Thymus (tissue), 11 donors: ENCODE measurements at regions not wholly inside any gene's neighbourhood (a gene's known extent, or its start where the extent isn't known, plus 50 kb on each side); places are given as distances from the start of the nearest gene placed in this dataset.

ENCODE experiments used
- DNase-seq, 9 donors: peaks; one replicate each; pipeline ENCODE4 v3.0.0-alpha.2; 2013; ENCODE audit warnings: low spot score in 9 of 9, low read depth in 6 of 9, missing footprints in 1 of 9
- H3K27ac ChIP-seq, 2 donors: one replicate each; pipeline ENCODE4 v1.5.1; 2013; ENCODE audit warnings: control low read depth in 1 of 2, low read depth in 1 of 2, low read length in 1 of 2, mild to moderate bottlenecking in 1 of 2, moderate library complexity in 1 of 2
- H3K27me3 ChIP-seq, 2 donors: one replicate each; pipeline ENCODE4 v1.5.1; 2013; ENCODE audit warnings: low read length in 1 of 2; ENCODE audit not compliant: control insufficient read depth in 2 of 2, insufficient read depth in 1 of 2
- H3K36me3 ChIP-seq, 2 donors: one replicate each; pipeline ENCODE4 v1.5.1; 2013; ENCODE audit warnings: low read length in 1 of 2, mild to moderate bottlenecking in 1 of 2, moderate library complexity in 1 of 2; ENCODE audit not compliant: control insufficient read depth in 2 of 2, insufficient read depth in 2 of 2
- H3K4me1 ChIP-seq, 2 donors: one replicate each; pipeline ENCODE4 v1.5.1; 2013; ENCODE audit warnings: low read length in 2 of 2; ENCODE audit not compliant: control insufficient read depth in 2 of 2, insufficient read depth in 2 of 2
- H3K4me3 ChIP-seq, 2 donors: one replicate each; pipeline ENCODE4 v1.5.1; 2013; ENCODE audit warnings: low read length in 2 of 2, control low read depth in 1 of 2, mild to moderate bottlenecking in 1 of 2
- H3K9me3 ChIP-seq, 2 donors: one replicate each; pipeline ENCODE4 v1.5.1; 2013; ENCODE audit warnings: low read length in 1 of 2, mild to moderate bottlenecking in 1 of 2; ENCODE audit not compliant: control insufficient read depth in 2 of 2, insufficient read depth in 1 of 2
- whole genome bisulfite sequencing: extraction: QIAGEN DNeasy Blood & Tissue Kit; methylation state at CpG from one replicate; pipeline ENCODE4 v1.1.7; 2013; 5-methylcytosine and 5-hydroxymethylcytosine counted together
- donor health status: healthy.

- WGBS = 93% methylated on average over 7 of the region's 7 CpGs
- Histone ChIP-seq H3K4me3 (no peak overlapping the region), H3K27me3 (no peaks in the 10 kb centered on the region), H3K27ac (peak overlapping the region; percentile 97 to 99), H3K36me3 (no peaks in the 10 kb centered on the region), H3K4me1 (peaks cover 25 to 60% of the 10 kb centered on the region in 2 donors), H3K9me3 (no peaks in the 10 kb centered on the region)
- no peak for DNase-seq
Measured at GRCh38 chrX:39765327-39765726, 332.4 kb downstream of the BCOR start.

GRCh38 chrX:39766085-39766726 is 331.6 kb downstream of the BCOR start:
- H3K36me3 ChIP-seq = no peaks in the 10 kb centered on the region
- no peaks in the 10 kb centered on the region for H3K27me3 ChIP-seq
- DNase-seq = peak in 4 of 9 donors; percentile 63 to 85 (median 68)
- WGBS = 71% methylated on average over 10 of the region's 10 CpGs
- peaks cover 25 to 53% of the 10 kb centered on the region in 2 donors for H3K4me1 ChIP-seq
- H3K4me3 ChIP-seq = no peak overlapping the region
- H3K27ac ChIP-seq = peak overlapping the region; percentile 97 to 99
- no peaks in the 10 kb centered on the region for H3K9me3 ChIP-seq

- Histone ChIP-seq H3K9me3 (no peaks in the 10 kb centered on the region), H3K4me3 (no peak overlapping the region), H3K4me1 (peaks cover 28 to 54% of the 10 kb centered on the region in 2 donors), H3K36me3 (no peaks in the 10 kb centered on the region), H3K27me3 (no peaks in the 10 kb centered on the region), H3K27ac (peak overlapping the region; percentile 74 to 99)
- no peak for DNase-seq
- 78% methylated on average over 8 of the region's 8 CpGs for WGBS
Measured at GRCh38 chrX:39766855-39767254, 330.9 kb downstream of the BCOR start.

- Histone ChIP-seq H3K27me3 (peaks cover 0 to 3% of the 10 kb centered on the region in 2 donors), H3K27ac (no peak overlapping the region), H3K4me3 (no peak overlapping the region), H3K4me1 (peaks cover 30 to 60% of the 10 kb centered on the region in 2 donors), H3K9me3 (no peaks in the 10 kb centered on the region), H3K36me3 (no peaks in the 10 kb centered on the region)
- no peak for DNase-seq
- WGBS = 93% methylated on average over 9 of the region's 9 CpGs
Measured at GRCh38 chrX:39767446-39767845, 330.3 kb downstream of the BCOR start.

- Histone ChIP-seq H3K4me3 (no peak overlapping the region), H3K36me3 (no peaks in the 10 kb centered on the region), H3K9me3 (no peaks in the 10 kb centered on the region), H3K27me3 (peaks cover 0 to 4% of the 10 kb centered on the region in 2 donors), H3K27ac (no peak overlapping the region), H3K4me1 (peaks cover 26 to 64% of the 10 kb centered on the region in 2 donors)
- no peak for DNase-seq
- WGBS = 97% methylated on average over 7 of the region's 7 CpGs
Measured at GRCh38 chrX:39769748-39770147, 328.0 kb downstream of the BCOR start.

GRCh38 chrX:39771089-39771488 is 326.7 kb downstream of the BCOR start:
- peaks cover 0 to 4% of the 10 kb centered on the region in 2 donors for H3K27me3 ChIP-seq
- H3K4me3 ChIP-seq = no peak overlapping the region
- H3K4me1 ChIP-seq = peaks cover 16 to 60% of the 10 kb centered on the region in 2 donors
- whole genome bisulfite sequencing = 98% methylated on average over 5 of the region's 5 CpGs
- no peak for DNase-seq
- no peak overlapping the region for H3K27ac ChIP-seq
- H3K36me3 ChIP-seq = no peaks in the 10 kb centered on the region
- H3K9me3 ChIP-seq = no peaks in the 10 kb centered on the region

- H3K36me3 ChIP-seq = no peaks in the 10 kb centered on the region
- H3K27me3 ChIP-seq = peaks cover 0 to 4% of the 10 kb centered on the region in 2 donors
- peak overlapping the region; percentile 88 to 89 for H3K27ac ChIP-seq
- DNase-seq = peak in 3 of 9 donors; percentile 33 to 71 (median 34)
- H3K9me3 ChIP-seq = no peaks in the 10 kb centered on the region
- no peak overlapping the region for H3K4me3 ChIP-seq
- WGBS = 30% methylated on average over 21 of the region's 21 CpGs
- peaks cover 11 to 56% of the 10 kb centered on the region in 2 donors for H3K4me1 ChIP-seq
Measured at GRCh38 chrX:39772057-39772832, 325.5 kb downstream of the BCOR start.

- Histone ChIP-seq H3K4me3 (no peak overlapping the region), H3K27me3 (peaks cover 0 to 4% of the 10 kb centered on the region in 2 donors), H3K9me3 (no peaks in the 10 kb centered on the region), H3K27ac (no peak overlapping the region), H3K4me1 (peaks cover 13 to 56% of the 10 kb centered on the region in 2 donors), H3K36me3 (no peaks in the 10 kb centered on the region)
- no peak for DNase-seq
- 93% methylated on average over 3 of the region's 3 CpGs for WGBS
Measured at GRCh38 chrX:39773150-39773549, 324.6 kb downstream of the BCOR start.
